RWPE2 (cell line): ENCODE measurements at regions not wholly inside any gene's neighbourhood (a gene's known extent, or its start where the extent isn't known, plus 50 kb on each side); places are given as distances from the start of the nearest gene placed in this dataset.
A peak's percentile ranks its signal among the peaks of the same experiment; 100 is the strongest.

ENCODE experiments used
- ATAC-seq: fragments of 200-7000 bp; cut with Tn5 transposase; 3 replicates; pipeline ENCODE4 v1.9.1; 2021; ENCODE audit warnings: low read depth
- DNase-seq: peaks from one replicate; pipeline ENCODE4 v3.0.0-alpha.2; 2020; ENCODE audit warnings: low spot score
- H3K27ac ChIP-seq: fragments of 450-650 bp; 2 replicates; pipeline ENCODE4 v1.5.1; 2017; ENCODE audit warnings: mild to moderate bottlenecking; ENCODE audit not compliant: poor library complexity, severe bottlenecking
- H3K27me3 ChIP-seq: fragments of 250-450 bp; sonication (Bioruptor Pico); 2 replicates; pipeline ENCODE4 v1.5.1; 2021; ENCODE audit warnings: mild to moderate bottlenecking, moderate library complexity; ENCODE audit not compliant: insufficient read depth, poor library complexity, severe bottlenecking
- H3K36me3 ChIP-seq: fragments of 250-450 bp; sonication (Bioruptor Pico); 2 replicates; pipeline ENCODE4 v1.5.1; 2020; ENCODE audit warnings: low read depth, mild to moderate bottlenecking, moderate library complexity
- H3K4me1 ChIP-seq: fragments of 250-450 bp; sonication (Bioruptor Pico); 2 replicates; pipeline ENCODE4 v1.5.1; 2021; ENCODE audit warnings: mild to moderate bottlenecking, moderate library complexity; ENCODE audit not compliant: insufficient read depth, poor library complexity, severe bottlenecking
- H3K4me3 ChIP-seq: fragments of 250-450 bp; sonication (Bioruptor Pico); 2 replicates; pipeline ENCODE4 v1.5.1; 2021; ENCODE audit warnings: mild to moderate bottlenecking, moderate library complexity; ENCODE audit not compliant: severe bottlenecking
- H3K9me3 ChIP-seq: fragments of 250-450 bp; sonication (Bioruptor Pico); 2 replicates; pipeline ENCODE4 v1.5.1; 2021; ENCODE audit warnings: mild to moderate bottlenecking, moderate library complexity; ENCODE audit not compliant: severe bottlenecking
- TF ChIP-seq, protein P1 (sequence below): fragments of 450-650 bp; IDR thresholded peaks from one replicate; pipeline ENCODE4 v1.5.1; 2017; ENCODE audit warnings: mild to moderate bottlenecking, moderate library complexity; ENCODE audit not compliant: poor library complexity, severe bottlenecking

DNA sequence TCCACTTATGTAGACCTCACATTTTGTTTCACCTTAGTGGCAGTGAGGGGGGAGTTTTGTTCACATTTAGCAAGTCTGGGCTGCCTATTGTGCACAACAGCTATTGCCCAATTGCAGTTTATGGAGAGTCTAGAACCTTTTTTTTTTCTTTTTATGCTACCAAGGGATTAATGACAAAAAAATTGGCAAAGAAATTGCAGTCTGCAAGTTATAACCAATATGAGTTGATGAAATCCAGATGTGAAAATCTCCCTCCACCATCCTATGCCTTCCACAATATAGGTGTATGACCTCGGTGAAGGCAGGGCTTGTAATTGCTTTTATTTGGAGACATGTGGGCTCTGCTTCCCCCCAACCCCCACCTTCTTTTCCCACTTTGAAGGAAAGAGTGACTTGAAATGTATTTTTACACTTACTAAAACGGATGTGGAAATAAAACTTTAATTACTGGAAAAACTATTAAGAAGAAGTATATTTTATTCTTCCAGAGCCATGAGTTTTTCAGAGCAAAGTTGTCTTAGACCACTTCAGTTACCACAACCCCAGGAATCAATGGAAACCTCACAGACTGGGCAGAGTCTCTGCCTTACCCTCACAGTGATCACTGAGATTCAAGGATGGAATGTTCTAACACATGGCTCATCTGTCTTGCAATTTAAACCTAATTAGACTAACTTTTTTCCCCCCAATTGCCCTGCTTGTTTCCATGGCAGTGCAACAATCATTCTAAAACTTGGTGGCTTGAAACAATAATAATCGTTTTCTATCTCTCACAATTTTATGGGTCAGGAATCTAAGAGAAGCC lies 120.8 kb upstream of the SLC5A12 start:
- TF ChIP-seq, protein P1, sequence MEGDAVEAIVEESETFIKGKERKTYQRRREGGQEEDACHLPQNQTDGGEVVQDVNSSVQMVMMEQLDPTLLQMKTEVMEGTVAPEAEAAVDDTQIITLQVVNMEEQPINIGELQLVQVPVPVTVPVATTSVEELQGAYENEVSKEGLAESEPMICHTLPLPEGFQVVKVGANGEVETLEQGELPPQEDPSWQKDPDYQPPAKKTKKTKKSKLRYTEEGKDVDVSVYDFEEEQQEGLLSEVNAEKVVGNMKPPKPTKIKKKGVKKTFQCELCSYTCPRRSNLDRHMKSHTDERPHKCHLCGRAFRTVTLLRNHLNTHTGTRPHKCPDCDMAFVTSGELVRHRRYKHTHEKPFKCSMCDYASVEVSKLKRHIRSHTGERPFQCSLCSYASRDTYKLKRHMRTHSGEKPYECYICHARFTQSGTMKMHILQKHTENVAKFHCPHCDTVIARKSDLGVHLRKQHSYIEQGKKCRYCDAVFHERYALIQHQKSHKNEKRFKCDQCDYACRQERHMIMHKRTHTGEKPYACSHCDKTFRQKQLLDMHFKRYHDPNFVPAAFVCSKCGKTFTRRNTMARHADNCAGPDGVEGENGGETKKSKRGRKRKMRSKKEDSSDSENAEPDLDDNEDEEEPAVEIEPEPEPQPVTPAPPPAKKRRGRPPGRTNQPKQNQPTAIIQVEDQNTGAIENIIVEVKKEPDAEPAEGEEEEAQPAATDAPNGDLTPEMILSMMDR, result no peak
- DNase-seq, result no peak
- Histone ChIP-seq H3K4me1 (peaks cover 6% of the 10 kb centered on the region), H3K27ac (peak overlapping the region; percentile 44), H3K36me3 (no peaks in the 10 kb centered on the region), H3K27me3 (no peaks in the 10 kb centered on the region), H3K4me3 (no peak overlapping the region), H3K9me3 (no peaks in the 10 kb centered on the region)
- ATAC-seq, result no peak

DNA sequence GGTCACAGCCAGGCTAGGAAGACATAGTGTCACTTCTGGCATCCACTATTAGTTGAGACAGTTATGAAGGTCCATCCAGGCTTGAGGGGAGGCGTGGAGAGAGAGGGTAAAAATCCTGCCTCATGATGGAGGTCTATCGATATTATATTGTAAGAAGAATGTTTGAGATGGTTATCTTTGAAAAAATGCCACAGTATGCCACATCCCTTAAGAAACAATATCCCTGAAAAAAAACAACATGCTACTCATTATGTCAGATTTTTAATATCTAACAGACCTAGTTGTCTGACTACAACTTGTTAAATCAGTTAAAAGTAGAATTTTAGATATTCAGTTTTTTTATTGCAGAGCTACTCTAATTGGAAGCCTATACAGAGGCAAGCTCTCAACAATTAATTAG lies 121.7 kb upstream of the SLC5A12 start:
- Histone ChIP-seq H3K9me3 (no peaks in the 10 kb centered on the region), H3K36me3 (no peaks in the 10 kb centered on the region), H3K4me3 (no peak overlapping the region), H3K4me1 (peaks cover 6% of the 10 kb centered on the region), H3K27ac (no peak overlapping the region), H3K27me3 (no peaks in the 10 kb centered on the region)
- DNase-seq (no peak), ATAC-seq (no peak)
- TF ChIP-seq, protein P1, result no peak

DNA sequence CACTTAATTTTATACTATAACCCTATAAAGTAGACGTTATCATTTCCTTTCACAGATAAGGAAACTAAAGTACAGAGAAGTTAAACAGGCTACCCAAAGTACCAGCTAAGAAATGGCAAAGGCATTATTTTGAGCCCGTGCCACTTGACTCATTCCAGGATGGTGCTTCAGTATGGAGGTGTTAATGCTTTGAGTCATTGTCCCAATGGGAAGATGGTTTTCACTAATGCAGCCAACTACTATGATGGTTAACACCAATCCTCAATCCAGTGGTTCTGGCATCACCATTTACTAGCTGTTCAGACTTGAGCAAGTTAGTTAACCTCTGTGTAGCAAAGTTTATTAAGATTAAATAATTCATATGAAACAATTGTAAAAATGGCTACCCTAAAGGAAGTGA lies 123.1 kb upstream of the SLC5A12 start:
- ATAC-seq, result no peak
- peaks cover 6% of the 10 kb centered on the region for H3K4me1 ChIP-seq
- H3K27me3 ChIP-seq, result no peaks in the 10 kb centered on the region
- TF ChIP-seq, protein P1, result no peak
- H3K4me3 ChIP-seq, result no peak overlapping the region
- no peak for DNase-seq
- no peak overlapping the region for H3K27ac ChIP-seq
- no peaks in the 10 kb centered on the region for H3K9me3 ChIP-seq
- H3K36me3 ChIP-seq, result no peaks in the 10 kb centered on the region

DNA sequence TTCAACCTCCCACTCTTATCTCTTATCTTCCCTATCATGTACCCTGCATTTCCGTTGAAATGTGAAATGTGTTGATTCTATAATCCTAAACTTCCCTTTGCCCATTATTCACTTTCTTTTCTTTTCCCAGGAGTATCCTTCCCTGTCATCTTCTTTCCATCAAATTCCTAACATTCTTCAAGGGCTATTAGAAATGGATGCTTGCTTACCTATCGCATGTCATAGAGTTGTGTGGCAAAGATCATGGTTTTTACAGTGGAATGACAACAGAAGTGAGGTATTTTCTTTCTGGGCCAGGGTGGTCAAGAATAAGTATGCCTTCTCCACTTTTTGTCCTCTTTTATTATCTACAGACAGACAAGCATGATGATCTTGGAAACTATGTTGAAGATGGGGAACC lies 124.4 kb upstream of the SLC5A12 start:
- Histone ChIP-seq H3K9me3 (no peaks in the 10 kb centered on the region), H3K27ac (no peak overlapping the region), H3K36me3 (no peaks in the 10 kb centered on the region), H3K4me3 (no peak overlapping the region), H3K27me3 (no peaks in the 10 kb centered on the region), H3K4me1 (peaks cover 6% of the 10 kb centered on the region)
- TF ChIP-seq, protein P1, result no peak
- ATAC-seq, result no peak
- DNase-seq, result no peak

DNA sequence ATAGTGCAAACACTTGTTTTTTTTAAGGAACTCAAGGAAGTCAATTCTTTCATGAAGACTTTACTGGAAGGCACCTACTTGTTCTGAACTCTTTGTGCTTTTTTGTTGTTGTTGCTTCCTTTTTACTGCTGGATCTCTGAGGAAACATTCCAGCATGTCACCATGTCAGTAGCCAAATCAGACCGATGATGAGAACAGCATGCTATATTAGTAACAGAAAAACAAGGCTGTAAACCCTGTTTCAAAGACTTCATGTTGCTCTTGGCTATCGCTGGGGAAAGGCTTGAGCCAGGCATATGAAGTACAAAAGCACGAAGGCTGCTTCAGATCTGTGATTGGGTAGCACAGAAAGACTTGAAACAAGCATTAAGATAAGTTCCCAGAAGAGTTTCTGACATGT lies 125.6 kb upstream of the SLC5A12 start:
- TF ChIP-seq, protein P1, result no peak

More for the DNA sequence above, 125.6 kb upstream of the SLC5A12 start:
- Histone ChIP-seq H3K4me3 (no peak overlapping the region), H3K27me3 (no peaks in the 10 kb centered on the region), H3K9me3 (no peaks in the 10 kb centered on the region), H3K36me3 (no peaks in the 10 kb centered on the region), H3K27ac (no peak overlapping the region), H3K4me1 (no peaks in the 10 kb centered on the region)
- no peak for DNase-seq
- no peak for ATAC-seq
